AG04449 (cell line): ENCODE measurements at regions not wholly inside any gene's neighbourhood (a gene's known extent, or its start where the extent isn't known, plus 50 kb on each side); places are given as distances from the start of the nearest gene placed in this dataset.

ENCODE experiments used
- CTCF ChIA-PET: fragments of 350-600 bp; formaldehyde crosslinking; extraction: SDS; loops from one replicate; lab custom pipeline; 2021; ENCODE audit warnings: antibody characterized with exemption; lab: Yijun Ruan, JAX
- POLR2A ChIA-PET: fragments of 400-600, 350-600 bp; formaldehyde crosslinking; extraction: SDS; loops from one replicate; lab custom pipeline; 2020; ENCODE audit warnings: antibody characterized with exemption, inconsistent platforms; lab: Yijun Ruan, JAX
- DNase-seq: peaks from one replicate; pipeline ENCODE4 v3.0.0-alpha.2; 2010; ENCODE audit warnings: low read depth, low spot score
- H3K4me3 ChIP-seq: 2 replicates; pipeline ENCODE4 v1.5.1; 2011; ENCODE audit warnings: low read depth, mild to moderate bottlenecking, control low read depth, low read length
- CTCF ChIP-seq: IDR thresholded peaks from one replicate; pipeline ENCODE4 v1.5.1; 2011; ENCODE audit warnings: mild to moderate bottlenecking, moderate library complexity, low read length, control low read depth, inconsistent platforms; ENCODE audit not compliant: insufficient read depth; ENCODE audit errors: missing control alignments

GRCh38 chr18:57251747-57252146 is 100.6 kb upstream of the ST8SIA3 start:
- POLR2A ChIA-PET, result no interaction called here
- no peak for TF ChIP-seq CTCF
- no peak for DNase-seq
- H3K4me3 ChIP-seq, result no peak overlapping the region
- CTCF ChIA-PET, result interaction anchor here (0.6 kb wide), 1 partner anchor 259 kb away, joined by 3 read pairs; no protein-coding TSS in a partner anchor

GRCh38 chr18:57253903-57254302 is 98.5 kb upstream of the ST8SIA3 start:
- no peak overlapping the region for H3K4me3 ChIP-seq
- no peak for TF ChIP-seq CTCF
- POLR2A ChIA-PET, result no interaction called here
- no peak for DNase-seq
- CTCF ChIA-PET, result no interaction called here

GRCh38 chr18:57258131-57258777 is 94.1 kb upstream of the ST8SIA3 start:
- no peak overlapping the region for H3K4me3 ChIP-seq
- DNase-seq, result no peak
- POLR2A ChIA-PET, result no interaction called here
- CTCF ChIA-PET, result no interaction called here
- TF ChIP-seq CTCF, result no peak

- no peak for TF ChIP-seq CTCF
- POLR2A ChIA-PET, result no interaction called here
Measured at GRCh38 chr18:57267368-57267925, 84.9 kb upstream of the ST8SIA3 start.

GRCh38 chr18:57269756-57270155 is 82.6 kb upstream of the ST8SIA3 start:
- no peak overlapping the region for H3K4me3 ChIP-seq
- DNase-seq, result no peak
- CTCF ChIA-PET, result no interaction called here
- no peak for TF ChIP-seq CTCF
- POLR2A ChIA-PET, result no interaction called here

More at GRCh38 chr18:57267368-57267925, 84.9 kb upstream of the ST8SIA3 start:
- DNase-seq, result no peak
- H3K4me3 ChIP-seq, result no peak overlapping the region
- CTCF ChIA-PET, result no interaction called here

GRCh38 chr18:57270156-57270555 is 82.2 kb upstream of the ST8SIA3 start:
- CTCF ChIA-PET, result no interaction called here
- DNase-seq, result no peak
- POLR2A ChIA-PET, result no interaction called here
- TF ChIP-seq CTCF, result no peak
- no peak overlapping the region for H3K4me3 ChIP-seq
